SK-N-SH (cell line): ENCODE measurements at regions not wholly inside any gene's neighbourhood (a gene's known extent, or its start where the extent isn't known, plus 50 kb on each side); places are given as distances from the start of the nearest gene placed in this dataset.

ENCODE experiments used
- CTCF ChIA-PET: fragments of 300-600, 350-600 bp; formaldehyde crosslinking; extraction: SDS; loops from one replicate; lab custom pipeline; 2021; lab: Yijun Ruan, JAX
- POLR2A ChIA-PET: fragments of 350-600 bp; sonication (Branson Sonifier 250); formaldehyde crosslinking; extraction: SDS; loops from one replicate; lab custom pipeline; 2020; ENCODE audit warnings: antibody characterized with exemption, inconsistent platforms; lab: Yijun Ruan, JAX
- DNase-seq: peaks from one replicate; pipeline ENCODE4 v3.0.0; 2012
- H2AFZ ChIP-seq: fragments of 200-600 bp; sonication (generic); 2 replicates; pipeline ENCODE4 v1.8.1; 2016; ENCODE audit warnings: antibody characterized with exemption, mild to moderate bottlenecking, low read depth
- H3F3A ChIP-seq: fragments of 200-600 bp; sonication (generic); replicated peaks from 2 replicates; pipeline ENCODE3; 2016; ENCODE audit warnings: antibody characterized with exemption, mild to moderate bottlenecking; ENCODE audit not compliant: insufficient read depth
- H3K27ac ChIP-seq, 2 experiments: fragments of 200-500 bp in 1 of 2; fragments of 200-600 bp in 1 of 2; sonication (Bioruptor generic) in 1 of 2; sonication (generic), shearing (Covaris generic) in 1 of 2; 2 replicates each; pipeline versions ENCODE4 v1.5.1 to v1.6.1; 2014 to 2016; ENCODE audit warnings: low read depth in 2 of 2, inconsistent platforms in 1 of 2, low read length in 1 of 2, mild to moderate bottlenecking in 1 of 2, mixed read lengths in 1 of 2
- H3K27me3 ChIP-seq: fragments of 200-600 bp; sonication (generic), shearing (Covaris generic); 2 replicates; pipeline ENCODE4 v1.6.1; 2016; ENCODE audit warnings: mixed run types; ENCODE audit not compliant: insufficient read depth
- H3K36me3 ChIP-seq, 2 experiments: fragments of 200-500 bp in 1 of 2; fragments of 200-600 bp in 1 of 2; sonication (Bioruptor generic) in 1 of 2; sonication (generic) in 1 of 2; replicated peaks in 1 of 2; 2 replicates each; pipeline versions ENCODE3 to v1.5.1; 2014 to 2016; ENCODE audit warnings: low read length in 1 of 2, mild to moderate bottlenecking in 1 of 2; ENCODE audit not compliant: insufficient read depth in 2 of 2, control insufficient read depth in 1 of 2
- H3K4me1 ChIP-seq, 2 experiments: fragments of 200-500 bp in 1 of 2; fragments of 200-600 bp in 1 of 2; sonication (Bioruptor generic) in 1 of 2; sonication (generic), shearing (Covaris generic) in 1 of 2; 2 replicates each; pipeline versions ENCODE4 v1.5.1 to v1.6.1; 2014 to 2016; ENCODE audit warnings: low read depth in 1 of 2, low read length in 1 of 2, mixed run types in 1 of 2; ENCODE audit not compliant: insufficient read depth in 2 of 2, control insufficient read depth in 1 of 2
- H3K4me2 ChIP-seq: fragments of 200-600 bp; sonication (generic), shearing (Covaris generic); 2 replicates; pipeline ENCODE4 v1.6.1; 2017; ENCODE audit warnings: mixed run types
- H3K4me3 ChIP-seq, 2 experiments: fragments of 200-500 bp in 1 of 2; fragments of 200-600 bp in 1 of 2; sonication (Bioruptor generic) in 1 of 2; sonication (generic), shearing (Covaris generic) in 1 of 2; 2 replicates each; pipeline versions ENCODE4 v1.5.1 to v1.8.1; 2014 to 2016; ENCODE audit warnings: low read depth in 2 of 2, inconsistent platforms in 1 of 2, low read length in 1 of 2, mild to moderate bottlenecking in 1 of 2, mixed read lengths in 1 of 2, moderate library complexity in 1 of 2
- H3K79me2 ChIP-seq: fragments of 200-600 bp; sonication (generic); 2 replicates; pipeline ENCODE4 v1.8.1; 2017; ENCODE audit warnings: mild to moderate bottlenecking; ENCODE audit not compliant: insufficient read depth
- H3K9ac ChIP-seq: fragments of 200-600 bp; sonication (generic); 2 replicates; pipeline ENCODE4 v1.6.1; 2017; ENCODE audit warnings: mixed run types
- H3K9me2 ChIP-seq: fragments of 200-600 bp; sonication (generic); 2 replicates; pipeline ENCODE4 v1.6.1; 2017; ENCODE audit warnings: mixed run types
- H3K9me3 ChIP-seq: fragments of 200-600 bp; sonication (generic); 2 replicates; pipeline ENCODE4 v1.6.1; 2017; ENCODE audit warnings: mixed run types, mild to moderate bottlenecking, moderate library complexity
- H4K20me1 ChIP-seq: fragments of 200-600 bp; sonication (generic); 2 replicates; pipeline ENCODE4 v1.6.1; 2017; ENCODE audit warnings: mild to moderate bottlenecking, mixed run types; ENCODE audit not compliant: insufficient read depth
- CHD2 ChIP-seq: fragments of 150-350 bp; IDR thresholded peaks from 2 replicates; pipeline ENCODE4 v1.6.1; 2018; ENCODE audit warnings: low read length; ENCODE audit not compliant: partially characterized antibody
- ELF1 ChIP-seq: IDR thresholded peaks from 2 replicates; pipeline ENCODE4 v1.4.0; 2012
- FOXJ3 ChIP-seq: sonication (generic); formaldehyde crosslinking; IDR thresholded peaks from 2 replicates; pipeline ENCODE4 v1.5.1; 2020; ENCODE audit warnings: mild to moderate bottlenecking, missing genetic modification reagents
- FOXM1 ChIP-seq: IDR thresholded peaks from 2 replicates; pipeline ENCODE4 v1.4.0; 2012; ENCODE audit warnings: low read depth, mild to moderate bottlenecking
- GABPA ChIP-seq: IDR thresholded peaks from 2 replicates; pipeline ENCODE4 v1.4.0; 2012; ENCODE audit warnings: low read depth, mild to moderate bottlenecking
- JUND ChIP-seq: IDR thresholded peaks from 2 replicates; pipeline ENCODE4 v1.4.0; 2012
- MXI1 ChIP-seq: IDR thresholded peaks from 2 replicates; pipeline ENCODE4 v1.6.1; 2012; ENCODE audit warnings: mild to moderate bottlenecking, low read depth, low read length, improper control_type of control experiment
- RFX5 ChIP-seq: IDR thresholded peaks from 2 replicates; pipeline ENCODE4 v1.6.1; 2012; ENCODE audit warnings: mild to moderate bottlenecking, improper control_type of control experiment, low read length
- RXRA ChIP-seq: IDR thresholded peaks from 2 replicates; pipeline ENCODE4 v1.4.0; 2012; ENCODE audit warnings: low read depth, mild to moderate bottlenecking, borderline replicate concordance
- SIN3A ChIP-seq: IDR thresholded peaks from 2 replicates; pipeline ENCODE4 v1.6.1; 2012; ENCODE audit warnings: low read depth, mild to moderate bottlenecking, low read length, moderate library complexity, borderline replicate concordance
- SMC3 ChIP-seq: IDR thresholded peaks from 2 replicates; pipeline ENCODE4 v1.6.1; 2012; ENCODE audit warnings: low read depth, low read length, improper control_type of control experiment
- TCF12 ChIP-seq: IDR thresholded peaks from 2 replicates; pipeline ENCODE4 v1.4.0; 2012
- YY1 ChIP-seq: IDR thresholded peaks from 2 replicates; pipeline ENCODE4 v1.4.0; 2012; ENCODE audit warnings: low read depth, mild to moderate bottlenecking
- WGBS: methylation state at CpG from one replicate; pipeline ENCODE4 v1.1.6; 2017; ENCODE audit warnings: low lambda C conversion rate; 5-methylcytosine and 5-hydroxymethylcytosine counted together
- TF ChIP-seq, protein P1 (sequence below): fragments of 200-600 bp; sonication (generic); IDR thresholded peaks from 2 replicates; pipeline ENCODE4 v1.6.1; 2017; ENCODE audit warnings: antibody characterized with exemption, mild to moderate bottlenecking, moderate library complexity
- TF ChIP-seq, protein P2 (sequence below): IDR thresholded peaks from 2 replicates; pipeline ENCODE4 v1.4.0; 2012; ENCODE audit warnings: low read depth
- TF ChIP-seq, protein P3 (sequence below): IDR thresholded peaks from 2 replicates; pipeline ENCODE4 v1.4.0; 2012; ENCODE audit warnings: low read depth, borderline replicate concordance
- TF ChIP-seq, protein P4 (sequence below): fragments of 150-350 bp; IDR thresholded peaks from 2 replicates; pipeline ENCODE4 v1.6.1; 2016; ENCODE audit warnings: mild to moderate bottlenecking, low read depth, low read length
- TF ChIP-seq, protein P5 (sequence below): IDR thresholded peaks from 2 replicates; pipeline ENCODE4 v1.6.1; 2012; ENCODE audit warnings: mild to moderate bottlenecking, low read depth, low read length, moderate library complexity

DNA sequence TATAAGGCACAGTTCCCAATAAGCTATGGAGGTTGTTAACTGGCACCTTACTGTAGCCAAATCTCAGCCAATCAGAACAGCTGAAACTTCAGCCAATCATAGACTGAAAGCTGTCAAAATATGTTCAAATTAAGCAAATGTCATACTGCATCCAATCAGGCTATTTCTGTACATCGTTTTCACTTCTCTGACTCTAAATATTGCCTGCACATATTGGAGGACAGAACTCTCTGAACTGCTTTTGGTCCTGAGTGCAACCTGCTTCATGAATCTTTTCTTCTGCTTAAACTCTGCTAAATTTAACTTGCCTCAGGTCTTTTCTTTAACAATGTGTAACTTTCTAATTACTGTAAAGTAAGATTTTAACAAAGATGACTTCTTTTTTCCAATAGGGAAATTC is 1198.9 kb upstream of the PCDH7 start:
- TF ChIP-seq, protein P1, sequence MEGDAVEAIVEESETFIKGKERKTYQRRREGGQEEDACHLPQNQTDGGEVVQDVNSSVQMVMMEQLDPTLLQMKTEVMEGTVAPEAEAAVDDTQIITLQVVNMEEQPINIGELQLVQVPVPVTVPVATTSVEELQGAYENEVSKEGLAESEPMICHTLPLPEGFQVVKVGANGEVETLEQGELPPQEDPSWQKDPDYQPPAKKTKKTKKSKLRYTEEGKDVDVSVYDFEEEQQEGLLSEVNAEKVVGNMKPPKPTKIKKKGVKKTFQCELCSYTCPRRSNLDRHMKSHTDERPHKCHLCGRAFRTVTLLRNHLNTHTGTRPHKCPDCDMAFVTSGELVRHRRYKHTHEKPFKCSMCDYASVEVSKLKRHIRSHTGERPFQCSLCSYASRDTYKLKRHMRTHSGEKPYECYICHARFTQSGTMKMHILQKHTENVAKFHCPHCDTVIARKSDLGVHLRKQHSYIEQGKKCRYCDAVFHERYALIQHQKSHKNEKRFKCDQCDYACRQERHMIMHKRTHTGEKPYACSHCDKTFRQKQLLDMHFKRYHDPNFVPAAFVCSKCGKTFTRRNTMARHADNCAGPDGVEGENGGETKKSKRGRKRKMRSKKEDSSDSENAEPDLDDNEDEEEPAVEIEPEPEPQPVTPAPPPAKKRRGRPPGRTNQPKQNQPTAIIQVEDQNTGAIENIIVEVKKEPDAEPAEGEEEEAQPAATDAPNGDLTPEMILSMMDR: no peak
- TF ChIP-seq FOXJ3 (CRISPR knock-in tag) (no peak), SIN3A (no peak), ELF1 (no peak), YY1 (no peak)
- TF ChIP-seq, protein P2, sequence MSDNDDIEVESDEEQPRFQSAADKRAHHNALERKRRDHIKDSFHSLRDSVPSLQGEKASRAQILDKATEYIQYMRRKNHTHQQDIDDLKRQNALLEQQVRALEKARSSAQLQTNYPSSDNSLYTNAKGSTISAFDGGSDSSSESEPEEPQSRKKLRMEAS: no peak
- TF ChIP-seq, protein P3, sequence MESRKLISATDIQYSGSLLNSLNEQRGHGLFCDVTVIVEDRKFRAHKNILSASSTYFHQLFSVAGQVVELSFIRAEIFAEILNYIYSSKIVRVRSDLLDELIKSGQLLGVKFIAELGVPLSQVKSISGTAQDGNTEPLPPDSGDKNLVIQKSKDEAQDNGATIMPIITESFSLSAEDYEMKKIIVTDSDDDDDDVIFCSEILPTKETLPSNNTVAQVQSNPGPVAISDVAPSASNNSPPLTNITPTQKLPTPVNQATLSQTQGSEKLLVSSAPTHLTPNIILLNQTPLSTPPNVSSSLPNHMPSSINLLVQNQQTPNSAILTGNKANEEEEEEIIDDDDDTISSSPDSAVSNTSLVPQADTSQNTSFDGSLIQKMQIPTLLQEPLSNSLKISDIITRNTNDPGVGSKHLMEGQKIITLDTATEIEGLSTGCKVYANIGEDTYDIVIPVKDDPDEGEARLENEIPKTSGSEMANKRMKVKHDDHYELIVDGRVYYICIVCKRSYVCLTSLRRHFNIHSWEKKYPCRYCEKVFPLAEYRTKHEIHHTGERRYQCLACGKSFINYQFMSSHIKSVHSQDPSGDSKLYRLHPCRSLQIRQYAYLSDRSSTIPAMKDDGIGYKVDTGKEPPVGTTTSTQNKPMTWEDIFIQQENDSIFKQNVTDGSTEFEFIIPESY: no peak
- ChIA-PET POLR2A (no interaction called here), CTCF (no interaction called here)
- no peak overlapping the region for H3K9ac ChIP-seq
- no peaks in the 10 kb centered on the region for H4K20me1 ChIP-seq
- no peaks in the 10 kb centered on the region for H3K4me1 ChIP-seq
- no peaks in the 10 kb centered on the region for H3K9me3 ChIP-seq
- H3K4me2 ChIP-seq: no peak overlapping the region
- H3K36me3 ChIP-seq: no peaks in the 10 kb centered on the region
- H2AFZ ChIP-seq: no peak overlapping the region
- H3K9me2 ChIP-seq: no peaks in the 10 kb centered on the region
- no peak for DNase-seq
- no peaks in the 10 kb centered on the region for H3K27me3 ChIP-seq
- H3F3A ChIP-seq: no peaks in the 10 kb centered on the region
- H3K4me3 ChIP-seq: no peak overlapping the region
- H3K27ac ChIP-seq: no peak overlapping the region
- WGBS: 0% methylated on average over 1 of the region's 1 CpG
- H3K79me2 ChIP-seq: no peaks in the 10 kb centered on the region

DNA sequence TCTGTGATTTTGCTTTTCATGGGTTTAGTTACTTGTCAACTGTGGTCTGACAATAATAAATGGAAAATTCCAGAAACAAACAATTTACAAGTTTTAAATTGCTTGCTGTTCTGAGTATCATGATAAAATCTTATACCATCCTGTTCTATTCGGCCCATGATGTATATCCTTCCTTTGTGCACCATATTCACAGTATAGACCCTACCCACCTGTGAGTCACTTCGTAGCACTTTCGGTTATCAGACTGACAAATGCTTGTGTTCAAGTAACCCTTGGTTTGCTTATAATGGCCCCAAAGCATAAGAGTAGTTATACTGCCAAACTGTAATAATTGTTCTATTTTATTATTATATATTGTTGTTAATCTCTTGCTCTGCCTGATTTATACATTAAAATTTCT is 1183.4 kb upstream of the PCDH7 start:
- H3K27me3 ChIP-seq: no peaks in the 10 kb centered on the region
- no peaks in the 10 kb centered on the region for H3K79me2 ChIP-seq
- no peaks in the 10 kb centered on the region for H3K9me2 ChIP-seq
- 1% methylated on average over 3 of the region's 3 CpGs for whole genome bisulfite sequencing
- no peak for DNase-seq
- no peak overlapping the region for H3K27ac ChIP-seq
- no peaks in the 10 kb centered on the region for H4K20me1 ChIP-seq
- no peak overlapping the region for H3K4me3 ChIP-seq
- no peak overlapping the region for H2AFZ ChIP-seq
- H3K4me2 ChIP-seq: no peak overlapping the region
- ChIA-PET POLR2A (no interaction called here), CTCF (no interaction called here)
- H3K9me3 ChIP-seq: no peaks in the 10 kb centered on the region
- H3K36me3 ChIP-seq: no peaks in the 10 kb centered on the region
- H3F3A ChIP-seq: no peaks in the 10 kb centered on the region
- no peak overlapping the region for H3K9ac ChIP-seq
- no peaks in the 10 kb centered on the region for H3K4me1 ChIP-seq
- TF ChIP-seq TCF12 (no peak), FOXM1 (no peak), RFX5 (no peak), RXRA (no peak), JUND (no peak), FOXJ3 (CRISPR knock-in tag) (no peak), GABPA (no peak), YY1 (no peak), CHD2 (no peak), MXI1 (no peak), SMC3 (no peak), SIN3A (no peak)
- TF ChIP-seq, protein P4, sequence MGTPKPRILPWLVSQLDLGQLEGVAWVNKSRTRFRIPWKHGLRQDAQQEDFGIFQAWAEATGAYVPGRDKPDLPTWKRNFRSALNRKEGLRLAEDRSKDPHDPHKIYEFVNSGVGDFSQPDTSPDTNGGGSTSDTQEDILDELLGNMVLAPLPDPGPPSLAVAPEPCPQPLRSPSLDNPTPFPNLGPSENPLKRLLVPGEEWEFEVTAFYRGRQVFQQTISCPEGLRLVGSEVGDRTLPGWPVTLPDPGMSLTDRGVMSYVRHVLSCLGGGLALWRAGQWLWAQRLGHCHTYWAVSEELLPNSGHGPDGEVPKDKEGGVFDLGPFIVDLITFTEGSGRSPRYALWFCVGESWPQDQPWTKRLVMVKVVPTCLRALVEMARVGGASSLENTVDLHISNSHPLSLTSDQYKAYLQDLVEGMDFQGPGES: no peak
- TF ChIP-seq, protein P5, sequence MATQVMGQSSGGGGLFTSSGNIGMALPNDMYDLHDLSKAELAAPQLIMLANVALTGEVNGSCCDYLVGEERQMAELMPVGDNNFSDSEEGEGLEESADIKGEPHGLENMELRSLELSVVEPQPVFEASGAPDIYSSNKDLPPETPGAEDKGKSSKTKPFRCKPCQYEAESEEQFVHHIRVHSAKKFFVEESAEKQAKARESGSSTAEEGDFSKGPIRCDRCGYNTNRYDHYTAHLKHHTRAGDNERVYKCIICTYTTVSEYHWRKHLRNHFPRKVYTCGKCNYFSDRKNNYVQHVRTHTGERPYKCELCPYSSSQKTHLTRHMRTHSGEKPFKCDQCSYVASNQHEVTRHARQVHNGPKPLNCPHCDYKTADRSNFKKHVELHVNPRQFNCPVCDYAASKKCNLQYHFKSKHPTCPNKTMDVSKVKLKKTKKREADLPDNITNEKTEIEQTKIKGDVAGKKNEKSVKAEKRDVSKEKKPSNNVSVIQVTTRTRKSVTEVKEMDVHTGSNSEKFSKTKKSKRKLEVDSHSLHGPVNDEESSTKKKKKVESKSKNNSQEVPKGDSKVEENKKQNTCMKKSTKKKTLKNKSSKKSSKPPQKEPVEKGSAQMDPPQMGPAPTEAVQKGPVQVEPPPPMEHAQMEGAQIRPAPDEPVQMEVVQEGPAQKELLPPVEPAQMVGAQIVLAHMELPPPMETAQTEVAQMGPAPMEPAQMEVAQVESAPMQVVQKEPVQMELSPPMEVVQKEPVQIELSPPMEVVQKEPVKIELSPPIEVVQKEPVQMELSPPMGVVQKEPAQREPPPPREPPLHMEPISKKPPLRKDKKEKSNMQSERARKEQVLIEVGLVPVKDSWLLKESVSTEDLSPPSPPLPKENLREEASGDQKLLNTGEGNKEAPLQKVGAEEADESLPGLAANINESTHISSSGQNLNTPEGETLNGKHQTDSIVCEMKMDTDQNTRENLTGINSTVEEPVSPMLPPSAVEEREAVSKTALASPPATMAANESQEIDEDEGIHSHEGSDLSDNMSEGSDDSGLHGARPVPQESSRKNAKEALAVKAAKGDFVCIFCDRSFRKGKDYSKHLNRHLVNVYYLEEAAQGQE: no peak
- TF ChIP-seq, protein P3: no peak
